Panc1 (cell line): ENCODE measurements at regions not wholly inside any gene's neighbourhood (a gene's known extent, or its start where the extent isn't known, plus 50 kb on each side); places are given as distances from the start of the nearest gene placed in this dataset.

Experiments
- ATAC-seq: fragments of 200-7000 bp; cut with Tn5 transposase; 2 replicates; pipeline ENCODE4 v1.9.1; 2020; ENCODE audit warnings: mild to moderate bottlenecking, moderate library complexity
- BruUV-seq: library from RNA; stranded (reverse); fragments of 400-500 nt; replicated peaks from 2 replicates; lab custom pipeline; 2021; lab: Mats Ljungman, UMichigan
- CTCF ChIA-PET: fragments of 300-600 bp; sonication (Branson Sonifier 250); formaldehyde crosslinking; loops from one replicate; lab custom pipeline; 2022; ENCODE audit warnings: antibody characterized with exemption; lab: Charles Lee
- POLR2A ChIA-PET: fragments of 300-600 bp; sonication (Branson Sonifier 250); formaldehyde crosslinking; loops from one replicate; lab custom pipeline; 2022; ENCODE audit warnings: antibody characterized with exemption; lab: Charles Lee
- DNase-seq: peaks from one replicate; pipeline ENCODE4 v3.0.0-alpha.2; 2010; ENCODE audit warnings: low read depth, low spot score
- H3K27ac ChIP-seq: 2 replicates; pipeline ENCODE4 v1.5.1; 2011; ENCODE audit warnings: mild to moderate bottlenecking, low read length, inconsistent platforms
- H3K27me3 ChIP-seq: fragments of 200-500 bp; sonication (Bioruptor generic); 2 replicates; pipeline ENCODE4 v1.6.0; 2014; ENCODE audit warnings: low read length, inconsistent platforms; ENCODE audit not compliant: control insufficient read depth, insufficient read depth
- H3K36me3 ChIP-seq: fragments of 200-500 bp; sonication (Bioruptor generic); 2 replicates; pipeline ENCODE4 v1.5.1; 2014; ENCODE audit warnings: inconsistent platforms, mild to moderate bottlenecking, low read length, moderate library complexity; ENCODE audit not compliant: control insufficient read depth, insufficient read depth
- H3K4me1 ChIP-seq: 2 replicates; pipeline ENCODE4 v1.5.1; 2011; ENCODE audit warnings: inconsistent platforms, mild to moderate bottlenecking, low read length, moderate library complexity; ENCODE audit not compliant: control insufficient read depth, insufficient read depth
- H3K4me3 ChIP-seq, 2 experiments: 2 replicates each; pipeline ENCODE4 v1.5.1; 2011 to 2012; ENCODE audit warnings: low read depth in 2 of 2, low read length in 2 of 2, mild to moderate bottlenecking in 2 of 2, inconsistent platforms in 1 of 2, moderate library complexity in 1 of 2
- H3K9me3 ChIP-seq: fragments of 200-500 bp; sonication (Bioruptor generic); 2 replicates; pipeline ENCODE4 v1.5.1; 2014; ENCODE audit warnings: low read depth, mild to moderate bottlenecking, inconsistent platforms, low read length, moderate library complexity; ENCODE audit not compliant: control insufficient read depth, insufficient read depth
- CTCF ChIP-seq: fragments of 450-650 bp; IDR thresholded peaks from 2 replicates; pipeline ENCODE4 v1.5.1; 2017; ENCODE audit warnings: mild to moderate bottlenecking
- POLR2AphosphoS5 ChIP-seq: IDR thresholded peaks from 2 replicates; pipeline ENCODE4 v1.6.1; 2012; ENCODE audit warnings: mild to moderate bottlenecking, low read depth, low read length, moderate library complexity
- REST ChIP-seq, 2 experiments: IDR thresholded peaks; 2 replicates each; pipeline ENCODE4 v1.6.1; 2011 to 2012; ENCODE audit warnings: low read depth in 2 of 2, control low read depth in 1 of 2, low read length in 1 of 2, mild to moderate bottlenecking in 1 of 2, moderate library complexity in 1 of 2; ENCODE audit not compliant: insufficient read depth in 1 of 2
- SIN3A ChIP-seq: IDR thresholded peaks from 2 replicates; pipeline ENCODE4 v1.6.1; 2012; ENCODE audit warnings: low read depth, mild to moderate bottlenecking, low read length, moderate library complexity, borderline replicate concordance; ENCODE audit not compliant: insufficient read depth
- TCF7L2 ChIP-seq: IDR thresholded peaks from 2 replicates; pipeline ENCODE4 v1.6.1; 2011; ENCODE audit warnings: mild to moderate bottlenecking, low read depth, low read length, inconsistent platforms
- in situ Hi-C: cut with HindIII; loops from 2 replicates; pipeline ENCODE4 v1.10.0; 2016; ENCODE audit warnings: low sequenced_read_pairs, low pct_unique_long_range_greater_than_20kb
- intact Hi-C: fragments of 100-400 bp; cut with micrococcal nuclease; formaldehyde crosslinking; loops from one replicate; pipeline ENCODE4 v1.10.0; 2022; ENCODE audit not compliant: unreplicated experiment

GRCh38 chr11:122307476-122308035 is 191.5 kb upstream of the BLID start:
- no peak overlapping the region for H3K27ac ChIP-seq
- in situ Hi-C loops: no loop called here
- POLR2A ChIA-PET: no interaction called here

GRCh38 chr11:122306831-122307391 is 190.9 kb upstream of the BLID start:
- DNase-seq (no peak), ATAC-seq (no peak)
- Histone ChIP-seq H3K9me3 (no peaks in the 10 kb centered on the region), H3K36me3 (no peaks in the 10 kb centered on the region), H3K4me1 (no peaks in the 10 kb centered on the region), H3K4me3 (no peak overlapping the region), H3K27ac (no peak overlapping the region), H3K27me3 (peaks cover 32% of the 10 kb centered on the region)
- BruUV-seq: no TSS peak
- ChIA-PET CTCF (no interaction called here), POLR2A (interaction anchor here (0.7 kb wide), 1 partner anchor 425 kb away, joined by 6 read pairs; no protein-coding TSS in a partner anchor)
- in situ Hi-C loops (no loop called here), intact Hi-C loops (no loop called here)
- TF ChIP-seq CTCF (no peak), REST (IDR thresholded peaks at IDR 0.05; ENCODE audit: insufficient read depth in 1 of 2, low read depth in 2 of 2, low read length in 1 of 2) (no peak), TCF7L2 (no peak), SIN3A (no peak), POLR2AphosphoS5 (no peak)

More at GRCh38 chr11:122307476-122308035, 191.5 kb upstream of the BLID start:
- TF ChIP-seq REST (IDR thresholded peaks at IDR 0.05; ENCODE audit: insufficient read depth in 1 of 2, low read depth in 2 of 2, low read length in 1 of 2) (no peak), POLR2AphosphoS5 (no peak), SIN3A (no peak)
- DNase-seq (no peak), ATAC-seq (no peak)
- Histone ChIP-seq H3K36me3 (no peaks in the 10 kb centered on the region), H3K4me1 (no peaks in the 10 kb centered on the region), H3K4me3 (no peak overlapping the region), H3K9me3 (no peaks in the 10 kb centered on the region), H3K27me3 (peaks cover 32% of the 10 kb centered on the region)
- CTCF ChIA-PET: no interaction called here
- intact Hi-C loops: no loop called here
- no TSS peak for BruUV-seq
